ENCODE measurements at regions not wholly inside any gene's neighbourhood (a gene's known extent, or its start where the extent isn't known, plus 50 kb on each side); places are given as distances from the start of the nearest gene placed in this dataset.

GRCh38 chr4:141430686-141431085, 205.7 kb upstream of the IL15 start:
- no peaks in the 10 kb centered on the region for H3K36me3 ChIP-seq (ENCODE audit: control insufficient read depth, insufficient read depth, low read length)

GRCh38 chr4:141432000-141432712, 204.2 kb upstream of the IL15 start:
- H3K27me3 ChIP-seq (ENCODE audit: control insufficient read depth, insufficient read depth, low read length) = no peaks in the 10 kb centered on the region
- H2AFZ ChIP-seq = no peak overlapping the region

More at GRCh38 chr4:141430686-141431085, 205.7 kb upstream of the IL15 start:
- no peak for TF ChIP-seq CTCF (IDR thresholded peaks at IDR 0.05)
- no peaks in the 10 kb centered on the region for H3K4me1 ChIP-seq
- no peaks in the 10 kb centered on the region for H3K27me3 ChIP-seq (ENCODE audit: control insufficient read depth, insufficient read depth, low read length)
- H3K27ac ChIP-seq = no peak overlapping the region
- no peak overlapping the region for H3K4me2 ChIP-seq (ENCODE audit: low read length)
- no peak overlapping the region for H2AFZ ChIP-seq
- no peak overlapping the region for H3K9ac ChIP-seq
- H3K4me3 ChIP-seq (ENCODE audit: low read depth, low read length) = no peak overlapping the region
- H3K9me3 ChIP-seq (ENCODE audit: control insufficient read depth, low read length) = no peaks in the 10 kb centered on the region
- H3K79me2 ChIP-seq = no peaks in the 10 kb centered on the region

GRCh38 chr4:141435446-141436225, 200.7 kb upstream of the IL15 start:
- no peaks in the 10 kb centered on the region for H3K36me3 ChIP-seq (ENCODE audit: control insufficient read depth, insufficient read depth, low read length)
- no peaks in the 10 kb centered on the region for H3K4me1 ChIP-seq
- H3K4me3 ChIP-seq (ENCODE audit: low read depth, low read length) = no peak overlapping the region
- no peak overlapping the region for H3K27ac ChIP-seq
- H3K9me3 ChIP-seq (ENCODE audit: control insufficient read depth, low read length) = no peaks in the 10 kb centered on the region
- H3K4me2 ChIP-seq (ENCODE audit: low read length) = no peak overlapping the region
- no peak overlapping the region for H3K9ac ChIP-seq
- no peaks in the 10 kb centered on the region for H3K27me3 ChIP-seq (ENCODE audit: control insufficient read depth, insufficient read depth, low read length)
- no peak overlapping the region for H2AFZ ChIP-seq
- no peaks in the 10 kb centered on the region for H3K79me2 ChIP-seq
- no peak for TF ChIP-seq CTCF (IDR thresholded peaks at IDR 0.05)

More at GRCh38 chr4:141432000-141432712, 204.2 kb upstream of the IL15 start:
- H3K4me3 ChIP-seq (ENCODE audit: low read depth, low read length) = no peak overlapping the region
- no peak overlapping the region for H3K4me2 ChIP-seq (ENCODE audit: low read length)
- H3K79me2 ChIP-seq = no peaks in the 10 kb centered on the region
- H3K9ac ChIP-seq = no peak overlapping the region
- H3K27ac ChIP-seq = no peak overlapping the region
- H3K4me1 ChIP-seq = no peaks in the 10 kb centered on the region
- no peak for TF ChIP-seq CTCF (IDR thresholded peaks at IDR 0.05)
- H3K9me3 ChIP-seq (ENCODE audit: control insufficient read depth, low read length) = no peaks in the 10 kb centered on the region
- H3K36me3 ChIP-seq (ENCODE audit: control insufficient read depth, insufficient read depth, low read length) = no peaks in the 10 kb centered on the region

- H3K36me3 ChIP-seq (ENCODE audit: control insufficient read depth, insufficient read depth, low read length) = no peaks in the 10 kb centered on the region
Measured at GRCh38 chr4:141439223-141439622, 197.2 kb upstream of the IL15 start.

More at GRCh38 chr4:141439223-141439622, 197.2 kb upstream of the IL15 start:
- H3K9me3 ChIP-seq (ENCODE audit: control insufficient read depth, low read length) = no peaks in the 10 kb centered on the region
- no peak overlapping the region for H2AFZ ChIP-seq
- H3K79me2 ChIP-seq = no peaks in the 10 kb centered on the region
- H3K4me2 ChIP-seq (ENCODE audit: low read length) = no peak overlapping the region
- no peak overlapping the region for H3K27ac ChIP-seq
- no peak for TF ChIP-seq CTCF (IDR thresholded peaks at IDR 0.05)
- no peak overlapping the region for H3K4me3 ChIP-seq (ENCODE audit: low read depth, low read length)
- no peak overlapping the region for H3K9ac ChIP-seq
- H3K4me1 ChIP-seq = no peaks in the 10 kb centered on the region
- no peaks in the 10 kb centered on the region for H3K27me3 ChIP-seq (ENCODE audit: control insufficient read depth, insufficient read depth, low read length)

All from parathyroid adenoma (tissue), 2 donors.